SK-N-SH (cell line): ENCODE measurements at regions not wholly inside any gene's neighbourhood (a gene's known extent, or its start where the extent isn't known, plus 50 kb on each side); places are given as distances from the start of the nearest gene placed in this dataset.
A peak's percentile ranks its signal among the peaks of the same experiment; 100 is the strongest.

ENCODE experiments used
- CTCF ChIA-PET: fragments of 300-600, 350-600 bp; formaldehyde crosslinking; extraction: SDS; loops from one replicate; lab custom pipeline; 2021; lab: Yijun Ruan, JAX
- POLR2A ChIA-PET: fragments of 350-600 bp; sonication (Branson Sonifier 250); formaldehyde crosslinking; extraction: SDS; loops from one replicate; lab custom pipeline; 2020; ENCODE audit warnings: antibody characterized with exemption, inconsistent platforms; lab: Yijun Ruan, JAX
- DNase-seq: peaks from one replicate; pipeline ENCODE4 v3.0.0; 2012
- H2AFZ ChIP-seq: fragments of 200-600 bp; sonication (generic); 2 replicates; pipeline ENCODE4 v1.8.1; 2016; ENCODE audit warnings: antibody characterized with exemption, mild to moderate bottlenecking, low read depth
- H3F3A ChIP-seq: fragments of 200-600 bp; sonication (generic); replicated peaks from 2 replicates; pipeline ENCODE3; 2016; ENCODE audit warnings: antibody characterized with exemption, mild to moderate bottlenecking; ENCODE audit not compliant: insufficient read depth
- H3K27ac ChIP-seq, 2 experiments: fragments of 200-500 bp in 1 of 2; fragments of 200-600 bp in 1 of 2; sonication (Bioruptor generic) in 1 of 2; sonication (generic), shearing (Covaris generic) in 1 of 2; 2 replicates each; pipeline versions ENCODE4 v1.5.1 to v1.6.1; 2014 to 2016; ENCODE audit warnings: low read depth in 2 of 2, inconsistent platforms in 1 of 2, low read length in 1 of 2, mild to moderate bottlenecking in 1 of 2, mixed read lengths in 1 of 2
- H3K27me3 ChIP-seq: fragments of 200-600 bp; sonication (generic), shearing (Covaris generic); 2 replicates; pipeline ENCODE4 v1.6.1; 2016; ENCODE audit warnings: mixed run types; ENCODE audit not compliant: insufficient read depth
- H3K36me3 ChIP-seq, 2 experiments: fragments of 200-500 bp in 1 of 2; fragments of 200-600 bp in 1 of 2; sonication (Bioruptor generic) in 1 of 2; sonication (generic) in 1 of 2; replicated peaks in 1 of 2; 2 replicates each; pipeline versions ENCODE3 to v1.5.1; 2014 to 2016; ENCODE audit warnings: low read length in 1 of 2, mild to moderate bottlenecking in 1 of 2; ENCODE audit not compliant: insufficient read depth in 2 of 2, control insufficient read depth in 1 of 2
- H3K4me1 ChIP-seq, 2 experiments: fragments of 200-500 bp in 1 of 2; fragments of 200-600 bp in 1 of 2; sonication (Bioruptor generic) in 1 of 2; sonication (generic), shearing (Covaris generic) in 1 of 2; 2 replicates each; pipeline versions ENCODE4 v1.5.1 to v1.6.1; 2014 to 2016; ENCODE audit warnings: low read depth in 1 of 2, low read length in 1 of 2, mixed run types in 1 of 2; ENCODE audit not compliant: insufficient read depth in 2 of 2, control insufficient read depth in 1 of 2
- H3K4me2 ChIP-seq: fragments of 200-600 bp; sonication (generic), shearing (Covaris generic); 2 replicates; pipeline ENCODE4 v1.6.1; 2017; ENCODE audit warnings: mixed run types
- H3K4me3 ChIP-seq, 2 experiments: fragments of 200-500 bp in 1 of 2; fragments of 200-600 bp in 1 of 2; sonication (Bioruptor generic) in 1 of 2; sonication (generic), shearing (Covaris generic) in 1 of 2; 2 replicates each; pipeline versions ENCODE4 v1.5.1 to v1.8.1; 2014 to 2016; ENCODE audit warnings: low read depth in 2 of 2, inconsistent platforms in 1 of 2, low read length in 1 of 2, mild to moderate bottlenecking in 1 of 2, mixed read lengths in 1 of 2, moderate library complexity in 1 of 2
- H3K79me2 ChIP-seq: fragments of 200-600 bp; sonication (generic); 2 replicates; pipeline ENCODE4 v1.8.1; 2017; ENCODE audit warnings: mild to moderate bottlenecking; ENCODE audit not compliant: insufficient read depth
- H3K9ac ChIP-seq: fragments of 200-600 bp; sonication (generic); 2 replicates; pipeline ENCODE4 v1.6.1; 2017; ENCODE audit warnings: mixed run types
- H3K9me2 ChIP-seq: fragments of 200-600 bp; sonication (generic); 2 replicates; pipeline ENCODE4 v1.6.1; 2017; ENCODE audit warnings: mixed run types
- H3K9me3 ChIP-seq: fragments of 200-600 bp; sonication (generic); 2 replicates; pipeline ENCODE4 v1.6.1; 2017; ENCODE audit warnings: mixed run types, mild to moderate bottlenecking, moderate library complexity
- H4K20me1 ChIP-seq: fragments of 200-600 bp; sonication (generic); 2 replicates; pipeline ENCODE4 v1.6.1; 2017; ENCODE audit warnings: mild to moderate bottlenecking, mixed run types; ENCODE audit not compliant: insufficient read depth
- CHD2 ChIP-seq: fragments of 150-350 bp; IDR thresholded peaks from 2 replicates; pipeline ENCODE4 v1.6.1; 2018; ENCODE audit warnings: low read length; ENCODE audit not compliant: partially characterized antibody
- CTCF ChIP-seq: fragments of 200-600 bp; sonication (generic); IDR thresholded peaks from 2 replicates; pipeline ENCODE4 v1.6.1; 2017; ENCODE audit warnings: antibody characterized with exemption, mild to moderate bottlenecking, moderate library complexity
- ELF1 ChIP-seq: IDR thresholded peaks from 2 replicates; pipeline ENCODE4 v1.4.0; 2012
- EP300 ChIP-seq, 2 experiments: IDR thresholded peaks; 2 replicates each; pipeline versions ENCODE4 v1.4.0 to v1.6.1; 2012; ENCODE audit warnings: borderline replicate concordance in 1 of 2, low read depth in 1 of 2, low read length in 1 of 2
- FOSL2 ChIP-seq: IDR thresholded peaks from 2 replicates; pipeline ENCODE4 v1.4.0; 2012; ENCODE audit warnings: low read depth, mild to moderate bottlenecking, moderate library complexity, borderline replicate concordance
- FOXM1 ChIP-seq: IDR thresholded peaks from 2 replicates; pipeline ENCODE4 v1.4.0; 2012; ENCODE audit warnings: low read depth, mild to moderate bottlenecking
- GATA2 ChIP-seq: sonication (generic); formaldehyde crosslinking; IDR thresholded peaks from 2 replicates; pipeline ENCODE4 v1.5.0; 2020; ENCODE audit warnings: mild to moderate bottlenecking, missing genetic modification reagents
- JUND ChIP-seq: IDR thresholded peaks from 2 replicates; pipeline ENCODE4 v1.4.0; 2012
- MAX ChIP-seq: IDR thresholded peaks from 2 replicates; pipeline ENCODE4 v1.4.0; 2012; ENCODE audit warnings: low read depth
- MEF2A ChIP-seq: IDR thresholded peaks from 2 replicates; pipeline ENCODE4 v1.4.0; 2012; ENCODE audit warnings: low read depth, borderline replicate concordance
- NFIC ChIP-seq: IDR thresholded peaks from 2 replicates; pipeline ENCODE4 v1.4.0; 2012; ENCODE audit warnings: borderline replicate concordance
- NRF1 ChIP-seq: IDR thresholded peaks from 2 replicates; pipeline ENCODE4 v1.6.1; 2012; ENCODE audit warnings: low read depth, mild to moderate bottlenecking, low read length
- POLR2AphosphoS5 ChIP-seq: IDR thresholded peaks from 2 replicates; pipeline ENCODE4 v1.6.1; 2012; ENCODE audit warnings: low read depth, low read length
- REST ChIP-seq: IDR thresholded peaks from 2 replicates; pipeline ENCODE4 v1.6.1; 2012; ENCODE audit warnings: mild to moderate bottlenecking, low read depth, low read length, moderate library complexity
- TCF12 ChIP-seq: IDR thresholded peaks from 2 replicates; pipeline ENCODE4 v1.4.0; 2012
- TEAD4 ChIP-seq: IDR thresholded peaks from 2 replicates; pipeline ENCODE4 v1.4.0; 2012; ENCODE audit warnings: mild to moderate bottlenecking, borderline replicate concordance; ENCODE audit not compliant: insufficient read depth
- YY1 ChIP-seq: IDR thresholded peaks from 2 replicates; pipeline ENCODE4 v1.4.0; 2012; ENCODE audit warnings: low read depth, mild to moderate bottlenecking
- ZBTB33 ChIP-seq: IDR thresholded peaks from 2 replicates; pipeline ENCODE4 v1.4.0; 2012; ENCODE audit warnings: low read depth, borderline replicate concordance
- WGBS: methylation state at CpG from one replicate; pipeline ENCODE4 v1.1.6; 2017; ENCODE audit warnings: low lambda C conversion rate; 5-methylcytosine and 5-hydroxymethylcytosine counted together

DNA sequence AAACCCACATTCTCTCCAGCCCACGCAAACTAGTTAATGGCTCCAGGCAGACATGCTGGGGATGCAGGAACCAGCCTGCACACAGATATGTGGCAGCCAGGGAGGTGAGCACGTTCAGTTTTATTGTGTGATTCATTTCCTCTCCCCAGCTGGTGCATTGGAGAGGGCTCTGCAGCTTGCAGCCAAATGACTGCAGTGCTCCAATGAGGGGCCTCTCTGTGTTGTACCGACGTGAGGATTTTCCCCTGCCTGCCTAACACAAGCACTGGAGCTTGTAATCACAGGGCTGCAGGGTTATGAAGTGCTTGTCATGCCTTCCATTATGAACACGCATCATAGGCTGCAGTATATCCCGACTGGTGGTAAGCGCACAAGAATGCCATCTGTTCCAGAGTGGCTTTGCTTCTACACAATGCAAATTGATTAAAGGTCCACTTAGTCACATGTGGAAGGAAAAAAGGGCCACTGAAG lies 92.3 kb upstream of the THUMPD2 start:
- H3K9me2 ChIP-seq: no peaks in the 10 kb centered on the region
- 36% methylated on average over 7 of the region's 7 CpGs for WGBS
- no peak overlapping the region for H3K27ac ChIP-seq
- no peaks in the 10 kb centered on the region for H3K79me2 ChIP-seq
- H3K9ac ChIP-seq: no peak overlapping the region
- TF ChIP-seq JUND: peak; percentile 40; the same call in 1 of the 2 replicates
- TF ChIP-seq ELF1: no peak
- no peak for TF ChIP-seq MEF2A
- peak; percentile 53; the same call in 1 of the 2 replicates for TF ChIP-seq FOSL2
- peak; percentile 66 for TF ChIP-seq TCF12
- TF ChIP-seq FOXM1: no peak
- TF ChIP-seq EP300 (IDR thresholded peaks at IDR 0.05; ENCODE audit: borderline replicate concordance in 1 of 2, low read depth in 1 of 2, low read length in 1 of 2): no peak
- no peak for TF ChIP-seq REST
- peak; percentile 43; the same call in 1 of the 2 replicates for TF ChIP-seq NFIC
- peaks cover 5% of the 10 kb centered on the region for H3F3A ChIP-seq
- peak overlapping the region in 1 of 2 experiments; percentile 34; a peak in 1 of 4 replicates for H3K4me3 ChIP-seq
- no peaks in the 10 kb centered on the region for H3K36me3 ChIP-seq
- POLR2A ChIA-PET: no interaction called here
- peaks cover 5 to 13% of the 10 kb centered on the region in 2 experiments; a peak in 2 of 4 replicates for H3K4me1 ChIP-seq
- no peaks in the 10 kb centered on the region for H3K9me3 ChIP-seq
- peak overlapping the region; percentile 51 for H3K4me2 ChIP-seq
- CTCF ChIA-PET: interaction anchor here (1.0 to 1.4 kb wide), 2 partner anchors 42 to 1827 kb away, joined by 3 to 6 read pairs; no protein-coding TSS in a partner anchor
- H4K20me1 ChIP-seq: no peaks in the 10 kb centered on the region
- H3K27me3 ChIP-seq: no peaks in the 10 kb centered on the region
- DNase-seq: peak; percentile 11
- peak overlapping the region; percentile 60 for H2AFZ ChIP-seq

- no peak overlapping the region for H3K9ac ChIP-seq
- no peaks in the 10 kb centered on the region for H3K36me3 ChIP-seq
- DNase-seq: no peak
- ChIA-PET CTCF (interaction anchor here (1.0 kb wide), 1 partner anchor 42 kb away, joined by 3 read pairs; no protein-coding TSS in a partner anchor), POLR2A (no interaction called here)
- TF ChIP-seq MAX (no peak), TEAD4 (no peak), EP300 (IDR thresholded peaks at IDR 0.05; ENCODE audit: borderline replicate concordance in 1 of 2, low read depth in 1 of 2, low read length in 1 of 2) (no peak), ZBTB33 (no peak), TCF12 (no peak), YY1 (no peak), NRF1 (no peak), CTCF (no peak), CHD2 (no peak), ELF1 (no peak), GATA2 (CRISPR knock-in tag) (no peak), POLR2AphosphoS5 (no peak)
- H3K4me3 ChIP-seq: no peak overlapping the region
- peak overlapping the region; percentile 51 for H3K4me2 ChIP-seq
- no peaks in the 10 kb centered on the region for H3K27me3 ChIP-seq
- no peaks in the 10 kb centered on the region for H3K9me2 ChIP-seq
- H3K79me2 ChIP-seq: no peaks in the 10 kb centered on the region
- peaks cover 5 to 13% of the 10 kb centered on the region in 2 experiments; a peak in 2 of 4 replicates for H3K4me1 ChIP-seq
- 81% methylated on average over 3 of the region's 3 CpGs for WGBS
- H3K9me3 ChIP-seq: no peaks in the 10 kb centered on the region
- H3F3A ChIP-seq: peaks cover 5% of the 10 kb centered on the region
- no peak overlapping the region for H3K27ac ChIP-seq
- H2AFZ ChIP-seq: peak overlapping the region; percentile 60; the same call in 1 of the 2 replicates
- H4K20me1 ChIP-seq: no peaks in the 10 kb centered on the region
Measured at GRCh38 chr2:39870871-39871270, 91.8 kb upstream of the THUMPD2 start.
